Activated CD4-positive, alpha-beta memory T cell treated with anti-CD3 and anti-CD28 coated beads for 36 hours (primary cell): ENCODE measurements at regions not wholly inside any gene's neighbourhood (a gene's known extent, or its start where the extent isn't known, plus 50 kb on each side); places are given as distances from the start of the nearest gene placed in this dataset.

Experiments used
- CTCF ChIA-PET: fragments of 350-600 bp; sonication (Branson Sonifier 250); formaldehyde crosslinking; loops from one replicate; lab custom pipeline; 2021; ENCODE audit warnings: antibody characterized with exemption, inconsistent platforms; lab: Charles Lee
- POLR2A ChIA-PET: fragments of 350-600 bp; sonication (Branson Sonifier 250); formaldehyde crosslinking; loops from one replicate; lab custom pipeline; 2021; ENCODE audit warnings: antibody characterized with exemption; lab: Charles Lee
- DNase-seq: peaks from one replicate; pipeline ENCODE4 v3.0.0-alpha.2; 2020
- H3K27ac Mint-ChIP-seq: one replicate; pipeline ENCODE4 v1.8.0; 2021; ENCODE audit warnings: mixed read lengths
- H3K27me3 Mint-ChIP-seq: one replicate; pipeline ENCODE4 v1.8.0; 2021; ENCODE audit warnings: mixed read lengths
- H3K36me3 Mint-ChIP-seq: one replicate; pipeline ENCODE4 v1.8.0; 2021; ENCODE audit warnings: mixed read lengths
- H3K4me1 Mint-ChIP-seq: one replicate; pipeline ENCODE4 v1.8.0; 2021; ENCODE audit warnings: low read depth, mixed read lengths
- H3K4me3 Mint-ChIP-seq: one replicate; pipeline ENCODE4 v1.8.0; 2021; ENCODE audit warnings: mild to moderate bottlenecking, mixed read lengths
- H3K9me3 Mint-ChIP-seq: one replicate; pipeline ENCODE4 v1.8.0; 2021; ENCODE audit warnings: mixed read lengths
- intact Hi-C: fragments of 100-400 bp; cut with micrococcal nuclease; formaldehyde crosslinking; loops from one replicate; pipeline ENCODE4 v1.15.1; 2023

GRCh38 chr12:19872621-19873540, 433.6 kb downstream of the AEBP2 start:
- H3K27ac Mint-ChIP-seq = no peak overlapping the region
- no peaks in the 10 kb centered on the region for H3K9me3 Mint-ChIP-seq
- H3K4me3 Mint-ChIP-seq = no peak overlapping the region
- H3K4me1 Mint-ChIP-seq = no peaks in the 10 kb centered on the region
- intact Hi-C loops = no loop called here
- DNase-seq = no peak
- POLR2A ChIA-PET = no interaction called here
- H3K27me3 Mint-ChIP-seq = peaks cover 1% of the 10 kb centered on the region
- CTCF ChIA-PET = no interaction called here
- no peaks in the 10 kb centered on the region for H3K36me3 Mint-ChIP-seq

- intact Hi-C loops = no loop called here
- POLR2A ChIA-PET = no interaction called here
- DNase-seq = no peak
- CTCF ChIA-PET = interaction anchor here (0.9 kb wide), 1 partner anchor 13 kb away, joined by 3 read pairs; no protein-coding TSS in a partner anchor
- Mint-ChIP-seq H3K4me3 (no peak overlapping the region), H3K27me3 (no peaks in the 10 kb centered on the region), H3K36me3 (no peaks in the 10 kb centered on the region), H3K4me1 (no peaks in the 10 kb centered on the region), H3K9me3 (no peaks in the 10 kb centered on the region), H3K27ac (no peak overlapping the region)
Observed at GRCh38 chr12:19880076-19880475, 440.8 kb downstream of the AEBP2 start.

- Mint-ChIP-seq H3K27me3 (no peaks in the 10 kb centered on the region), H3K27ac (no peak overlapping the region), H3K4me1 (no peaks in the 10 kb centered on the region), H3K4me3 (no peak overlapping the region), H3K9me3 (no peaks in the 10 kb centered on the region), H3K36me3 (no peaks in the 10 kb centered on the region)
- POLR2A ChIA-PET = no interaction called here
- CTCF ChIA-PET = no interaction called here
- intact Hi-C loops = no loop called here
- no peak for DNase-seq
Observed at GRCh38 chr12:19880721-19881120, 441.4 kb downstream of the AEBP2 start.

GRCh38 chr12:19882346-19882745, 443.1 kb downstream of the AEBP2 start:
- no peak overlapping the region for H3K27ac Mint-ChIP-seq
- no peak for DNase-seq
- no peaks in the 10 kb centered on the region for H3K36me3 Mint-ChIP-seq
- H3K27me3 Mint-ChIP-seq = no peaks in the 10 kb centered on the region
- H3K9me3 Mint-ChIP-seq = no peaks in the 10 kb centered on the region
- intact Hi-C loops = no loop called here
- H3K4me1 Mint-ChIP-seq = no peaks in the 10 kb centered on the region
- H3K4me3 Mint-ChIP-seq = no peak overlapping the region
- ChIA-PET CTCF (no interaction called here), POLR2A (no interaction called here)

- POLR2A ChIA-PET = no interaction called here
Observed at GRCh38 chr12:19884021-19884492, 444.8 kb downstream of the AEBP2 start.

GRCh38 chr12:19885093-19885812, 446.0 kb downstream of the AEBP2 start:
- H3K27ac Mint-ChIP-seq = no peak overlapping the region
- no peak overlapping the region for H3K4me3 Mint-ChIP-seq
- no peaks in the 10 kb centered on the region for H3K4me1 Mint-ChIP-seq
- DNase-seq = no peak
- CTCF ChIA-PET = no interaction called here
- POLR2A ChIA-PET = no interaction called here
- no peaks in the 10 kb centered on the region for H3K27me3 Mint-ChIP-seq
- no peaks in the 10 kb centered on the region for H3K36me3 Mint-ChIP-seq
- intact Hi-C loops = no loop called here
- no peaks in the 10 kb centered on the region for H3K9me3 Mint-ChIP-seq

More at GRCh38 chr12:19884021-19884492, 444.8 kb downstream of the AEBP2 start:
- intact Hi-C loops = no loop called here
- no peak for DNase-seq
- no peaks in the 10 kb centered on the region for H3K36me3 Mint-ChIP-seq
- H3K9me3 Mint-ChIP-seq = no peaks in the 10 kb centered on the region
- H3K4me3 Mint-ChIP-seq = no peak overlapping the region
- H3K27ac Mint-ChIP-seq = no peak overlapping the region
- CTCF ChIA-PET = no interaction called here
- H3K4me1 Mint-ChIP-seq = no peaks in the 10 kb centered on the region
- no peaks in the 10 kb centered on the region for H3K27me3 Mint-ChIP-seq

- Mint-ChIP-seq H3K36me3 (no peaks in the 10 kb centered on the region), H3K9me3 (no peaks in the 10 kb centered on the region), H3K4me1 (no peaks in the 10 kb centered on the region), H3K27ac (no peak overlapping the region), H3K27me3 (no peaks in the 10 kb centered on the region), H3K4me3 (no peak overlapping the region)
- CTCF ChIA-PET = no interaction called here
- POLR2A ChIA-PET = no interaction called here
- intact Hi-C loops = no loop called here
- DNase-seq = no peak
Observed at GRCh38 chr12:19886065-19886464, 446.8 kb downstream of the AEBP2 start.

- CTCF ChIA-PET = no interaction called here
- POLR2A ChIA-PET = no interaction called here
- Mint-ChIP-seq H3K27ac (no peak overlapping the region), H3K27me3 (no peaks in the 10 kb centered on the region), H3K4me3 (no peak overlapping the region), H3K36me3 (no peaks in the 10 kb centered on the region), H3K9me3 (no peaks in the 10 kb centered on the region), H3K4me1 (no peaks in the 10 kb centered on the region)
- no peak for DNase-seq
- intact Hi-C loops = no loop called here
Observed at GRCh38 chr12:19886639-19887064, 447.4 kb downstream of the AEBP2 start.

- H3K4me3 Mint-ChIP-seq = no peak overlapping the region
- peaks cover 15% of the 10 kb centered on the region for H3K4me1 Mint-ChIP-seq
- POLR2A ChIA-PET = no interaction called here
- no peak for DNase-seq
- no peak overlapping the region for H3K27ac Mint-ChIP-seq
- intact Hi-C loops = loop anchor here (5.0 kb wide), 1 partner anchor 153 kb away; no protein-coding TSS in a partner anchor
- CTCF ChIA-PET = no interaction called here
- no peaks in the 10 kb centered on the region for H3K9me3 Mint-ChIP-seq
- H3K27me3 Mint-ChIP-seq = no peaks in the 10 kb centered on the region
- H3K36me3 Mint-ChIP-seq = no peaks in the 10 kb centered on the region
Observed at GRCh38 chr12:19890024-19890423, 450.7 kb downstream of the AEBP2 start.

GRCh38 chr12:19891936-19892591, 452.8 kb downstream of the AEBP2 start:
- Mint-ChIP-seq H3K27me3 (no peaks in the 10 kb centered on the region), H3K36me3 (no peaks in the 10 kb centered on the region), H3K9me3 (no peaks in the 10 kb centered on the region), H3K4me3 (no peak overlapping the region), H3K27ac (no peak overlapping the region), H3K4me1 (peaks cover 20% of the 10 kb centered on the region)
- intact Hi-C loops = loop anchor here (5.0 kb wide), 1 partner anchor 155 kb away; no protein-coding TSS in a partner anchor
- CTCF ChIA-PET = no interaction called here
- DNase-seq = no peak
- POLR2A ChIA-PET = no interaction called here

GRCh38 chr12:19893514-19893913, 454.2 kb downstream of the AEBP2 start:
- Mint-ChIP-seq H3K27me3 (no peaks in the 10 kb centered on the region), H3K4me1 (peaks cover 20% of the 10 kb centered on the region), H3K36me3 (no peaks in the 10 kb centered on the region), H3K27ac (no peak overlapping the region), H3K9me3 (no peaks in the 10 kb centered on the region), H3K4me3 (no peak overlapping the region)
- CTCF ChIA-PET = interaction anchor here (0.6 to 2.3 kb wide), 6 partner anchors 14 to 251 kb away, joined by 3 to 11 read pairs (median 4); no protein-coding TSS in a partner anchor
- intact Hi-C loops = loop anchor here (5.0 kb wide), 1 partner anchor 156 kb away; no protein-coding TSS in a partner anchor
- POLR2A ChIA-PET = interaction anchor here (0.7 to 1.8 kb wide), 4 partner anchors 44 to 94 kb away, joined by 3 to 5 read pairs (median 5); no protein-coding TSS in a partner anchor
- no peak for DNase-seq
